ENCODE measurements at regions not wholly inside any gene's neighbourhood (a gene's known extent, or its start where the extent isn't known, plus 50 kb on each side); places are given as distances from the start of the nearest gene placed in this dataset.
A peak's percentile ranks its signal among the peaks of the same experiment; 100 is the strongest.

GRCh38 chr9:13898957-13899356 is 415.0 kb downstream of the NFIB start:
- Mint-ChIP-seq H3K4me1 (peaks cover 26 to 33% of the 10 kb centered on the region in 2 experiments), H3K36me3 (ENCODE audit: insufficient read depth in 1 of 3, low read depth in 3 of 3) (no peaks in the 10 kb centered on the region), H3K4me3 (no peak overlapping the region), H3K9me3 (no peaks in the 10 kb centered on the region), H3K27me3 (ENCODE audit: low read depth) (no peaks in the 10 kb centered on the region), H3K27ac (peak overlapping the region in 1 of 3 experiments; percentile 45; a peak in 2 of 7 replicates)
- Histone ChIP-seq H2BK120ac (ENCODE audit: low read depth, low read length, poor library complexity, severe bottlenecking) (no peak overlapping the region), H2BK15ac (ENCODE audit: low read depth, low read length) (no peak overlapping the region), H4K20me1 (ENCODE audit: control insufficient read depth, insufficient read depth, insufficient read length) (no peaks in the 10 kb centered on the region), H3K27me3 (ENCODE audit: insufficient read depth, low read length) (no peaks in the 10 kb centered on the region), H2BK12ac (ENCODE audit: insufficient read length, low read depth, low read length) (no peak overlapping the region), H3K23me2 (ENCODE audit: insufficient read length, low read depth, low read length, poor library complexity, severe bottlenecking) (no peaks in the 10 kb centered on the region), H3K56ac (ENCODE audit: insufficient read length, low read depth, low read length) (no peak overlapping the region), H3K14ac (ENCODE audit: insufficient read depth, low read length) (no peak overlapping the region), H4K5ac (ENCODE audit: insufficient read length, low read depth, low read length) (no peak overlapping the region), H3K4me2 (ENCODE audit: insufficient read depth, insufficient read length, low read length) (no peak overlapping the region), H2AK5ac (ENCODE audit: insufficient read length, low read length) (no peak overlapping the region), H3K23ac (ENCODE audit: insufficient read length, low read depth, low read length) (no peak overlapping the region), H3K9me3 (ENCODE audit: control insufficient read depth, low read depth, low read length) (no peaks in the 10 kb centered on the region), H3K27ac (ENCODE audit: insufficient read length, low read depth, low read length) (no peak overlapping the region), H4K91ac (ENCODE audit: insufficient read length, low read depth, low read length) (no peak overlapping the region), H2AFZ (ENCODE audit: low read length) (no peak overlapping the region), H3K79me1 (ENCODE audit: insufficient read depth, low read depth, low read length, poor library complexity, severe bottlenecking) (no peaks in the 10 kb centered on the region), H3K4me1 (ENCODE audit: insufficient read depth, low read length) (peaks cover 3% of the 10 kb centered on the region; the same call in 1 of the 2 replicates), H2BK5ac (ENCODE audit: insufficient read length, low read length) (no peak overlapping the region), H3K4ac (ENCODE audit: low read depth, low read length) (no peak overlapping the region), H4K8ac (replicated peaks; ENCODE audit: insufficient read length, low read depth, low read length) (no peak overlapping the region), H3K79me2 (ENCODE audit: insufficient read depth, low read length) (no peaks in the 10 kb centered on the region), H3T11ph (ENCODE audit: low read length) (no peak overlapping the region), H3K18ac (ENCODE audit: insufficient read length, low read depth, low read length) (no peak overlapping the region), H2BK20ac (ENCODE audit: low read depth, low read length, poor library complexity, severe bottlenecking) (no peak overlapping the region), H3K9ac (ENCODE audit: extremely low read depth, insufficient read length, low read length) (no peak overlapping the region)
- TF ChIP-seq CTCF (conservative IDR thresholded peaks at IDR 0.05), result no peak
- no peak for DNase-seq
- no CpG with 5 or more reads among the region's 2 CpGs for WGBS (ENCODE audit: extremely low coverage, insufficient read length, low lambda C conversion rate)
